Heart left ventricle (tissue), 13 donors: ENCODE measurements at regions not wholly inside any gene's neighbourhood (a gene's known extent, or its start where the extent isn't known, plus 50 kb on each side); places are given as distances from the start of the nearest gene placed in this dataset.

Source experiments
- CTCF ChIP-seq, 12 donors: fragments of 200-600 bp; sonication (generic) in 4 of 12; IDR thresholded peaks; one replicate each; pipeline versions ENCODE4 v1.5.0 to v1.8.0; 2018 to 2022; ENCODE audit warnings: antibody characterized with exemption in 12 of 12, mild to moderate bottlenecking in 5 of 12
- POLR2A ChIP-seq, 2 donors: fragments of 450-650 bp; IDR thresholded peaks; one replicate each; pipeline ENCODE4 v1.6.1; 2017; ENCODE audit warnings: antibody characterized with exemption in 2 of 2, mild to moderate bottlenecking in 2 of 2, moderate library complexity in 2 of 2
- donor health status: ischemic (EF 13 %, LVEDD 7.1; RV severe dilation, severe dysfunction).
- donor health status: DM: no; HTN: yes; CAD: no.
- donor health status: DM: no; HTN: no; CAD: no.
- donor health status: ischemic (EF 25% LVEDD 6.9; RV normal size, moderate dysfunction).
- donor health status: ischemic (EF 25% LVEDD 5.7; RV mildly dilated, moderate dysfunction).
- donor health status: ischemic (EF 35%, LVEDD 5.7; RV mildly dilated, moderate dysfunction).
- donor health status: nonischemic (EF 11% LVEDD 7.7; RV severe dilation, severe dysfunction).
- donor health status: DM: yes; HTN: yes; CAD: no.
- donor health status: PGD.
- donor health status: ischemic (EF 29% LVEDD 5.4; RV normal size, mild dysfunction).
- donor health status: nonischemic (EF 23%, LVEDD 6.1; RV moderate dilation, normal function).

GRCh38 chr20:22288156-22288555 lies 296.2 kb downstream of the FOXA2 start:
- TF ChIP-seq CTCF (IDR thresholded peaks at IDR 0.05) (no peak), POLR2A (IDR thresholded peaks at IDR 0.05) (no peak)
